ENCODE measurements at regions not wholly inside any gene's neighbourhood (a gene's known extent, or its start where the extent isn't known, plus 50 kb on each side); places are given as distances from the start of the nearest gene placed in this dataset.

- Histone ChIP-seq H3K27me3 (ENCODE audit: insufficient read depth, low read length) (no peaks in the 10 kb centered on the region), H3K36me3 (ENCODE audit: insufficient read depth, low read length) (no peaks in the 10 kb centered on the region), H3K4me1 (ENCODE audit: control insufficient read depth, insufficient read depth, low read length, unreplicated experiment) (peaks cover 23% of the 10 kb centered on the region), H3K27ac (ENCODE audit: low read depth, low read length) (no peak overlapping the region), H3K79me2 (ENCODE audit: control insufficient read depth, insufficient read depth, low read length, unreplicated experiment) (no peaks in the 10 kb centered on the region), H2AFZ (ENCODE audit: low read length, unreplicated experiment) (no peak overlapping the region), H3K4me3 (ENCODE audit: low read depth, low read length) (no peak overlapping the region)
These were observed 54.2 kb upstream of the ARHGEF3 start for GRCh38 chr3:56855856-56856512.

- H2AFZ ChIP-seq (ENCODE audit: low read length, unreplicated experiment): no peak overlapping the region
- no peak overlapping the region for H3K4me3 ChIP-seq (ENCODE audit: low read depth, low read length)
- no peaks in the 10 kb centered on the region for H3K27me3 ChIP-seq (ENCODE audit: insufficient read depth, low read length)
- H3K79me2 ChIP-seq (ENCODE audit: control insufficient read depth, insufficient read depth, low read length, unreplicated experiment): no peaks in the 10 kb centered on the region
- H3K4me1 ChIP-seq (ENCODE audit: control insufficient read depth, insufficient read depth, low read length, unreplicated experiment): peaks cover 23% of the 10 kb centered on the region
- no peaks in the 10 kb centered on the region for H3K36me3 ChIP-seq (ENCODE audit: insufficient read depth, low read length)
- H3K27ac ChIP-seq (ENCODE audit: low read depth, low read length): no peak overlapping the region
These were observed 53.3 kb upstream of the ARHGEF3 start for GRCh38 chr3:56854856-56855611.

- Histone ChIP-seq H3K27ac (ENCODE audit: low read depth, low read length) (peak overlapping the region; percentile 56), H3K4me1 (ENCODE audit: control insufficient read depth, insufficient read depth, low read length, unreplicated experiment) (peaks cover 23% of the 10 kb centered on the region), H3K79me2 (ENCODE audit: control insufficient read depth, insufficient read depth, low read length, unreplicated experiment) (no peaks in the 10 kb centered on the region), H3K4me3 (ENCODE audit: low read depth, low read length) (peak overlapping the region; percentile 21; the same call in 1 of the 2 replicates), H2AFZ (ENCODE audit: low read length, unreplicated experiment) (no peak overlapping the region), H3K27me3 (ENCODE audit: insufficient read depth, low read length) (no peaks in the 10 kb centered on the region), H3K36me3 (ENCODE audit: insufficient read depth, low read length) (no peaks in the 10 kb centered on the region)
These were observed 50.5 kb upstream of the ARHGEF3 start for GRCh38 chr3:56851966-56852884.
